ENCODE measurements at regions not wholly inside any gene's neighbourhood (a gene's known extent, or its start where the extent isn't known, plus 50 kb on each side); places are given as distances from the start of the nearest gene placed in this dataset.
"Not testable (repeated sequence)": the region's sequence is repeated elsewhere in the genome, so short reads cannot be mapped to it uniquely, and the experiment has no call there.

DNA sequence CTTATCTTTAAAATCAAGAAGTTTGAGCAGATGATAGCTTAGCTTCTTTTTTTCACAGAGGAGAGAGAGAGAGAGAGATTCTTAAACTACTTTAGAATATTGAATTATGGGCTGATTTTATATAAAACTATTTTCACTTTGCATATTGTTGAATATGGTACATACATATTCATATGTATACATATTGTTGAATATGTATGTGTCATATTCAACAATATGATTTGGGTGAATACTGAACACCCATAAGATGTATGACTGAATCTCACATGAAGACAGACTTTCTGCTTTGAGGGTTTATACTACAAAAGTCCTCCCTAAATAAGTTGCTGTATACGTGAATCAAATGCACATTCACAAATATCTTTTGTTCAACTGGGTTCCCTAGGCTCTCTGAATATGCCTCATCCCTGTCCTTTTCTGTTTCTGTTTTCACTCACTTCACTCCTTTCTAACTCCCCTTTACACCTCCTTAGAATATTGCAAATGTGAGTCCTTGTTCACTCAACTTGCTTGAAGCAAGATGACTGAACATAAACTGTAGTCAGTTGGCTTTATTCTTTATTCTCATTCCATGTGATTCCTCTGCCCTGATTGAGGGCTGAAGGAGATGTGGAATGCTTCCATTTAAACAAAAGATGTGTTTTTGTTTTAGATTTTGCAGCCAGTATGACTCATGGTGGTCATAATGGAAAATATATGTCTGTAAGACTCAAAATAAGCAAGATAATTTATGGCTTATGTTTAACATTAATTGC lies 225.4 kb upstream of the DAB2 start:
- DNase-seq (ENCODE audit: low read depth): peak; percentile 26

DNA sequence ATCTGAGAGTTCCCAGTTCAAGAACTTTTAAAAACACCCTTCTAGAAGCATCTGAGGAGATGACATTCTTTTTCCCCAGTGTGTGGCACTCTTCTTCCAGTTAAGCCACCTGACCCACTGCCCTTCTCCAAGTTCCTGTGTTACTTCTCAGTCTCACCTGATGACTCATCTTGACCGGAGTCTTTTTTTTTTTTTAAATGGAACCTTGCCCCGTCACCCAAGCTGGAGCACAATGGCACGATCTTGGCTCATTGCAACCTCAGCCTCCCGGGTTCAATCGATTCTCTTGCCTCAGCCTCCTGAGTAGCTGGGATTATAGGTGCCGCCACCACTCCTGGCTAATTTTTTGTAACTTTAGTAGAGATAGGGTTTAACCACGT lies 224.1 kb upstream of the DAB2 start:
- DNase-seq (ENCODE audit: low read depth): no peak

GRCh38 chr5:39648085-39648847 lies 223.5 kb upstream of the DAB2 start:
- DNase-seq (ENCODE audit: low read depth): no peak

DNA sequence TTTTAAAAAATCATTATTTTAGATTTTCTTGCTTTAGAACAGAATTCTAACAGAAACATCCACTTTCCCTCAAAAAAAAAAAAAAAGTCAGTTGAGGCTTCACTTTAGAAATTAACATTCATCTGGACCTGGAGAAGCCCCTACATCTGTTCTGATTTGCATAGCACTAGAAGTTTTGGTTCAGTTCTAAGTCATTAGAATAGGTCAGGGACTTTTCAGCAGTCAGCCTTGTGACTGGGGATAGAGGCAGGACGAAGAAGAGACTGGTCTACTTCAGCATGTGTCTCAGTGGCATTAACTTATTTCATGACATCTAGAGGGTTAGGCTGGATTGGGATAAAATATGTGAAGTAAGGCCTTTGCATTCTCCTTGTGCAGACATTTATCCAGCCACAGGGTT lies 215.8 kb upstream of the DAB2 start:
- DNase-seq (ENCODE audit: low read depth): no peak

DNA sequence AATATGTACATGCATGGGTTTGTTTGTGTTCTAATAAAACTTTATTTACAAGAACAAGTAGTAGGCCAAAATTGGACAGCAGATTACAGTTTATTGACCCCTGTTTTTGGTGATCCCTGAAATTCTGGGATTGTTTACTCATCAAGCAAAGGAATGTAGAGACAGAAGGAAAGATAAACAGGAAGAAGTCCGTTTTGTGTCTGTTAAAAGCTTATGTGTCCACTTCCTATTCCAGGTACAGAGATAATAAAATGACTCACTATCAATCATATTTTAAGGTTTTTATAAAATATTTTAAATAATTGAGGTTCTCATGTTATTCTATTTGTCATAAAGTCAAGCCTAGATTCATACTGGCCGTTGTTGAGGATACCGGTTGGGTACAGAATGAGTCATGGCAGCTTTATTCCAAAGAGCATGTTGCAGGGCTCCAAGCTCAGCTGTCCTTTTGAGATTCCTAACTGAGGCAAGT lies 214.9 kb upstream of the DAB2 start:
- DNase-seq (ENCODE audit: low read depth): no peak

- DNase-seq (ENCODE audit: low read depth): no peak
Observed at GRCh38 chr5:39638813-39639212, 214.0 kb upstream of the DAB2 start.

- no peak for DNase-seq (ENCODE audit: low read depth)
Observed at GRCh38 chr5:39633057-39633456, 208.3 kb upstream of the DAB2 start.

GRCh38 chr5:39631958-39632357 lies 207.2 kb upstream of the DAB2 start:
- no peak for DNase-seq (ENCODE audit: low read depth)

GRCh38 chr5:39629946-39630345 lies 205.2 kb upstream of the DAB2 start:
- DNase-seq (ENCODE audit: low read depth): no peak

- no peak for DNase-seq (ENCODE audit: low read depth)
Observed at GRCh38 chr5:39628348-39628747, 203.6 kb upstream of the DAB2 start.

- DNase-seq (ENCODE audit: low read depth): no peak
Observed at GRCh38 chr5:39624890-39625289, 200.1 kb upstream of the DAB2 start.

DNA sequence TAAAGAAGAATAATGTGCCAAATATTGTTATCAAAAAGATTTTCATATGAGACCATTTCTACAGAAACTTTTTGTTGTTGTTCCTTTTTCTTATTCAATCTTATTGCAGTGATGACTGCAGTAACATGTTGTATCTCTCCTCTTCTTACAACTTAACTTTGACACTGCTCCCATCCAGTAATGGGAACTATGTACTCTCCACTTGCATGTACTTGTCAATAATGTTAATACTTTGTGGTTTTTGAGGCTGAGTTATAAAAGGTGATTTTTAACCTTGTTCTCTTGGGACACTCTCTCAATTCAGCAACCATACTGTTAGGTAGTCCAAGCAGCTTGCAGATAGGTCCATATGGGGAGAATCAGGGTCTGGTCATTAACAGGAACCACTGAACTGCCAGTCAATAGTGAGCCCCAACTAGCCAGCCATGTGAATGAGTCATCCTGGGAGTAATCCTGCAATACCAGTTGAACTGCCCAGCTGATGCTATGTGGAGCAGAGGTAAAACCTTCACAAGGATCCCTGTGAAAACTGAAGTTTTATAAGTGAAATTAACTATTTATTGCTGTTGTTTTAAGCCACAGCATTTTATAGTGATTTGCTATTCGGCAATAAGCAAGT lies 199.6 kb upstream of the DAB2 start:
- DNase-seq (ENCODE audit: low read depth): peak; percentile 42

DNA sequence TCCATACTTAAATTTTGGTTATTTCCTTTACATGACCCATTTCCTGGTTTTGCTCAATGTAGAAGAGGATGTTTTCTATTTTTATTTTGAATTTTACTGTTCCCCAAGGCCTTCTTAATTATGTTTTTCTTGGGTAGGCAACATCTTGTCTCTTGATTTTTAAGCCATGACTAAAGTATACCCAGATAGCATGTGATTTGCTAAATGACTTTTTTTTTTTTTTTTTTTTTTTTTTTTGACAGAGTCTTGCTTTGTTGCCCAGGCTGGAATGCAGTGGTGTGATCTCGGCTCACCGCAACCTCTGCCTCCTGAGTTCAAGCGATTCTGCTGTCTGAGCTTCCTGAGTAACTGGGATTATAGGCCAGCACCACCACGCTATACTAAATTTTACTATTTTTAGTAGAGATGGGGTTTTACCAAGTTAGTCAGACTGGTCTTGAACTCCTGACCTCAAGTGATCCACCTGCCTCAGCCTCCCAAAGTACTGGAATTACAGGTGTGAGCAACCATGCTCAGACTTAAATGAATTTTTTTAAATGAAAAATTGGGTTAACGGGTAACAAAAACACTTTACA lies 198.6 kb upstream of the DAB2 start:
- DNase-seq (ENCODE audit: low read depth): no peak

DNA sequence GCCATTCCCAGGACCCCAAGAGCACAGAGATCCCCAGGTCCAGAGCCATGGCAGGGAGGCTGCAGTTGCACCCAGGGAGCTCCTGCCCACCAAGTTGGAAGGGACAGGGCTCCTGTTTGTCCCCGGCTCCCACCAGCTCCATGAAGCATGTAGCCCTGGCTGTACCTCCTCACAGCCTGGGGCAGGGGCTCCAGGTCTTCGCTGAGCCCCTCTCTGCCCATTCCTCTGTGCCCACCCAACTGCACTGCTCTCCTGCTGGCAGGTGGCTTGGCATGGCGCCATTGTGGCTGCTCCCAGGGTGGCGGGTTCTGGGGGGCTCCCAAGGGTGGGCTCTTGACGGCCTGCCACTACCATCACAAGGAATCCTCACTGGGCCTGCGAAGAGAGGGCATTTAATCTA lies 197.5 kb upstream of the DAB2 start:
- no peak for DNase-seq (ENCODE audit: low read depth)

DNA sequence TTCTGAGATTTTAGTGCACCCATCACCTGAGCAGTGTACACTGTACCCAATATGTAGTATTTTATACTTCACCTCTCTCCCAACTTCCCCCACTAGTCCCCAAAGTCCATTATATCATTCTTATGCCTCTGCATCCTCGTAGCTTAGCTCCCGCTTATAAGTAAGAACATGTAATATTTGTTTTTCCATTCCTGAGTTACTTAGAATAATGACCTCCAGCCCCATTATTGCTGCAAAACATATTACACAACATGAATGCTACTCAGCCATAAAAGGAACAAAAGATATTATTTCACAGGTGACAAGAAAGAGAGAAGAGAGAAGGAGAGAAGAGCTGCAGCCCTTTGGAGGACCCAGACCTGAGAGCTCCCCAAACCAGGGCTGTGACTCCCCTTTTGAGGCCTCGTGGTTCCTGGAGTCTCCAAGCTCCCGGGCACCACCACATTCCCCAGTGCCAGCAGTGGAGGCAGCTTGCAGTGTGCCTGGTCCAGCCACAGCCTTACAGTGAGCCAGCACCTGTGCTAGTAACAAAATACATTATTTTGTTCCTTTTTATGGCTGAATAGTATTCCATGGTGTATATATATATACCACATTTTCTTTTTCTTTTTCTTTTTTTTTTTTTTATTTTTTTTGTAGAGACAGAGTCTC lies 194.5 kb upstream of the DAB2 start:
- no peak for DNase-seq (ENCODE audit: low read depth)

DNA sequence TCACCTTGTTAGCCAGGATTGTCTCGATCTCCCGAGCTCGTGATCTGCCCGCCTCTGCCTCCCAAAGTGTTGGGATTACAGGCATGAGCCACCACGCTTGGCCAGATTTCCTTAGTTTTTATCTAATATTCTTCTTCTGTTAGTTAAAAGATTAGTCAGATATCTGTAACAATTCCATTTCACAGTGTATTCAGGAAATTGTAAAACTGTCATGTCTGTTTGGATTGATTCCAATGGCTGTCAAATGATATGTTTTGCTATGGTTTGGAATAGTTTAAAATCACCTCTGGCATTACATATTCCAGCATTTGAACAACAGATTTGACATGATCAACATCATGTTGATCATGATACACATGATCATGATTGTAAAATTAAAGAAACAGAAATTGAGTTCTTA lies 193.6 kb upstream of the DAB2 start:
- DNase-seq (ENCODE audit: low read depth): no peak

GRCh38 chr5:39616131-39616530 lies 191.4 kb upstream of the DAB2 start:
- no peak for DNase-seq (ENCODE audit: low read depth)

DNA sequence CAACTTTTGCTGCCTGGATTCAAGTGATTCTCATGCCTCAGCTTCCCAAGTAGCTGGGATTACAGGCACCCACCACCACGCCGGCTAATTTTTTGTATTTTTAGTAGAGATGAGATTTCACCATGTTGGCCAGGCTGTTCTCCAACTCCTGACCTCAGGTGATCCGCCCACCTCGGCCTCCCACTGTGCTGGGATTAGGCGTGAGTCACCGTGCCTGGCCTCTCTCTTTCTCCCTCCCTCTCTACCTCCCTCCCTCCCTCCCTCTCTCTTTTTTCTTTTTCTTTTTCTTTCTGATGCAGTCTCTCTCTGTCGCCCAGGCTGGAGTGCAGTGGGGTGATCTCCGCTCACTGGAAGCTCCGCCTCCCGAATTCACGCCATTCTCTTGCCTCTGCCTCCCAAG lies 186.3 kb upstream of the DAB2 start:
- not testable (repeated sequence) for DNase-seq (ENCODE audit: low read depth)

DNA sequence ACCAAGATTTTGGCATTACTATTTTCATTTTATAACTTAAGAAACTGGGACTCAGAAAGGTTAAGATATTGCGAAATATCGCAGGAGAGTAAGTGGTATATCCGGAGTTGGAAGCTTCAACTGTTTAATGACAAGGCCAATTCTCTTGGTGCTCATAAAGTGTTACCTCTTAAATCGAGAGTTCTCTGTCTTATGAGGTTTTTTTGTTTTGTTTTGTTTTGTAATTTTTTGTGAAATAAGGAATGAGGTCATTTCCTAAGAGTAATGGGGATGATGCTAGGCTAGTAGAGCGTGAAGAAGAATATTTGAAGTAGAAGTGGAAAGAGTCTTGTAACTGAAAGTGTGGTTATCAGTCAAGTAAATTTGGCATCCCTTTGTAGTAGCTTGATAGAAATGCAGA lies 183.2 kb upstream of the DAB2 start:
- DNase-seq (ENCODE audit: low read depth): no peak

DNA sequence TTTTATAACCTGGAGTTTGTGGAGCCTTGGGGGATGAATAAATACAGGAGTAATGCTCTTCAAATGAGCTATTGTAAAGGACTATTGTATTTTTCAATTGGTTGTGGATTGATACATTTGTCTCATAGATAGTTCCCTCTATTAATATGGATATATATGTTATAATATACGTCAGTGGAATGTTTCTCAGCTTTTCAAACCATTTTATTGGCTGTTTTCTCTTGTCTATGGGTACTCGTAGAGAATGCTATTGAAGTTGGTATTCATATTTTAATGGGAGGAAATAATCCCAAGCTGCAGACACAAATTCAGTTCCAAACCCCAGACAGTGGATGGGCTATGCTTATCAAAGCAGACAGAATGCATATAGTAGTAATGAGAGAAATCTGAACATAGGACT lies 181.8 kb upstream of the DAB2 start:
- DNase-seq (ENCODE audit: low read depth): no peak

DNA sequence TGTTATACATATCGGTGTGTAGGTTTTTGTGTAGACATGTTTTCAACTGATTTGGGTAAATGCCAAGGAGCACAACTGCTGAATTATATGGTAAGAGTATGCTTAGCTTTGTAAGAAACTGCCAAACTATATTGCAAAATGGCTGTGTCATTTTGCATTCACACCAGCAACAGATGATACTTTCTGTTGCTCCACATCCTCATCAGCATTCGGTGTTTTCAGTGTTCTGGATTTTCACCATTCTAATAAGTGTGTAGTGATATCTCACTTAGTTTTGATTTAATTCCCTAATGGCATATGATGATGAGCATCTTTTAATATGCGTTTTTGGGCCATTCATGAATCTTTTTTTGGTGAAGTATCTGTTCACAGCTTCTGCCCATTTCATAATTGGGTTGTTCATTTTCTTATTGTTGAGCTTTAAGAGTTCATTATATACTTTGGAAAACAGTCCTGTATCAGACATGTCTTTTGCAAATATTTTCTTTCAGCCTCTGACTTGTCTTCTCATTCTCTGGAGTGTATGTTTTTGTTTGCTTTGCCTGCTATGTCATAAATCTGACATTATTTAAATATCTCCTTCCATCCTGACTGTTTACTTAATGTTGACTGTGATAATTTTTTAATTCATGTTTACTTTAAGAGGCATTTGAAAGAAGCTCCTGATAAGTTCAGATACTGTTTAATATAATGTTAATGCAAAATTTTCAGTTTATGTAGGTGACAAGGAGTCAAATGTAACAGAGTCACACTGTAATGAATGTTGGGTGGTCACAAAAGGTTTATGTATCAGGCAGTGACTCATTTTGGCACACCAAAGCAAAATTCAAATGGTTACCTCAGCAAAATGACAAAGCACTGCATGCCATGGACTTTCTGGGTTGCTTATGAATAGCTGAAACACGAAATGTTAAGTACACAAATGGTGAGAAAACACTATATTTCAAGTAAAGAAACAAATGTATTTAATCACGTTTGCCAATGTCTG lies 181.1 kb upstream of the DAB2 start:
- no peak for DNase-seq (ENCODE audit: low read depth)
